ENCODE measurements at regions not wholly inside any gene's neighbourhood (a gene's known extent, or its start where the extent isn't known, plus 50 kb on each side); places are given as distances from the start of the nearest gene placed in this dataset.

GRCh38 chr2:181363164-181363563, 94.0 kb upstream of the ITGA4 start:
- TF ChIP-seq CTCF (IDR thresholded peaks at IDR 0.05) (no peak), POLR2AphosphoS5 (IDR thresholded peaks at IDR 0.05) (no peak), POLR2A (IDR thresholded peaks at IDR 0.05) (no peak)

Measured in stomach (tissue), 4 donors.